ENCODE measurements at regions not wholly inside any gene's neighbourhood (a gene's known extent, or its start where the extent isn't known, plus 50 kb on each side); places are given as distances from the start of the nearest gene placed in this dataset.

GRCh38 chr1:14106126-14106525 is 406.1 kb downstream of the PRDM2 start:
- TF ChIP-seq CTCF (optimal IDR thresholded peaks at IDR 0.05 in 1 of 3, IDR thresholded peaks at IDR 0.05 in 1 of 3, conservative IDR thresholded peaks at IDR 0.05 in 1 of 3; ENCODE audit: extremely low read depth in 1 of 3, insufficient read depth in 2 of 3, low read length in 3 of 3), result no peak
- TF ChIP-seq EZH2 (IDR thresholded peaks at IDR 0.05; ENCODE audit: low read length), result no peak
